GM23248 (cell line): ENCODE measurements at regions not wholly inside any gene's neighbourhood (a gene's known extent, or its start where the extent isn't known, plus 50 kb on each side); places are given as distances from the start of the nearest gene placed in this dataset.

Experiments used
- DNase-seq: peaks from one replicate; pipeline ENCODE4 v3.0.0-alpha.2; 2015
- H2AFZ ChIP-seq: fragments of 200-600 bp; sonication (generic); 2 replicates; pipeline ENCODE4 v1.6.1; 2016; ENCODE audit warnings: antibody characterized with exemption
- H3F3A ChIP-seq: fragments of 200-600 bp; sonication (generic); 2 replicates; pipeline ENCODE4 v1.6.1; 2016; ENCODE audit warnings: mild to moderate bottlenecking, antibody characterized with exemption, mixed run types; ENCODE audit not compliant: insufficient read depth
- H3K27ac ChIP-seq: fragments of 200-600 bp; sonication (generic); 2 replicates; pipeline ENCODE4 v1.5.1; 2016; ENCODE audit warnings: mild to moderate bottlenecking
- H3K27me3 ChIP-seq: fragments of 200-600 bp; sonication (generic); replicated peaks from 2 replicates; pipeline ENCODE4 v1.6.1; 2016; ENCODE audit warnings: mild to moderate bottlenecking; ENCODE audit not compliant: insufficient read depth
- H3K36me3 ChIP-seq: fragments of 200-600 bp; sonication (generic); 2 replicates; pipeline ENCODE4 v1.6.1; 2016; ENCODE audit warnings: low read depth, mild to moderate bottlenecking
- H3K4me1 ChIP-seq: fragments of 200-600 bp; sonication (generic); 2 replicates; pipeline ENCODE4 v1.6.1; 2016; ENCODE audit warnings: mild to moderate bottlenecking; ENCODE audit not compliant: insufficient read depth
- H3K4me2 ChIP-seq: fragments of 200-600 bp; sonication (generic); one replicate; pipeline ENCODE4 v1.6.1; 2016; ENCODE audit warnings: mild to moderate bottlenecking; ENCODE audit not compliant: unreplicated experiment
- H3K4me3 ChIP-seq: fragments of 200-600 bp; sonication (generic); 2 replicates; pipeline ENCODE4 v1.5.1; 2016; ENCODE audit warnings: mild to moderate bottlenecking
- H3K79me2 ChIP-seq: fragments of 200-600 bp; sonication (generic); 2 replicates; pipeline ENCODE4 v1.6.1; 2016; ENCODE audit warnings: mild to moderate bottlenecking; ENCODE audit not compliant: insufficient read depth
- H3K9ac ChIP-seq: fragments of 200-600 bp; sonication (generic); 2 replicates; pipeline ENCODE4 v1.6.1; 2016; ENCODE audit warnings: mild to moderate bottlenecking
- H3K9me2 ChIP-seq: fragments of 200-600 bp; sonication (generic); 2 replicates; pipeline ENCODE4 v1.6.1; 2016; ENCODE audit warnings: mixed run types, mild to moderate bottlenecking, moderate library complexity; ENCODE audit not compliant: insufficient read depth
- H3K9me3 ChIP-seq: fragments of 200-600 bp; sonication (generic); one replicate; pipeline ENCODE4 v1.6.1; 2017; ENCODE audit warnings: low read depth
- H4K20me1 ChIP-seq: fragments of 200-600 bp; sonication (generic); 2 replicates; pipeline ENCODE4 v1.6.0; 2016; ENCODE audit not compliant: insufficient read depth
- EZH2 ChIP-seq: fragments of 200-600 bp; sonication (generic); IDR thresholded peaks from 2 replicates; pipeline ENCODE4 v1.6.1; 2018; ENCODE audit warnings: antibody characterized with exemption, mild to moderate bottlenecking; ENCODE audit not compliant: insufficient read depth, poor library complexity, severe bottlenecking
- EZH2phosphoT487 ChIP-seq: fragments of 200-600 bp; sonication (generic); IDR thresholded peaks from 2 replicates; pipeline ENCODE4 v1.6.1; 2018; ENCODE audit warnings: antibody characterized with exemption, moderate library complexity, mild to moderate bottlenecking, low read depth; ENCODE audit not compliant: insufficient read depth
- WGBS, 2 experiments: methylation state at CpG; one replicate each; pipeline ENCODE4 v1.1.6; 2015 to 2017; ENCODE audit warnings: low lambda C conversion rate in 2 of 2, low coverage in 1 of 2; ENCODE audit errors: missing lambda C conversion rate in 2 of 2; 5-methylcytosine and 5-hydroxymethylcytosine counted together
- in situ Hi-C: fragments of 300-500 bp; cut with MboI; formaldehyde crosslinking; loops from 2 replicates; pipeline ENCODE4 v1.15.0; 2020

DNA sequence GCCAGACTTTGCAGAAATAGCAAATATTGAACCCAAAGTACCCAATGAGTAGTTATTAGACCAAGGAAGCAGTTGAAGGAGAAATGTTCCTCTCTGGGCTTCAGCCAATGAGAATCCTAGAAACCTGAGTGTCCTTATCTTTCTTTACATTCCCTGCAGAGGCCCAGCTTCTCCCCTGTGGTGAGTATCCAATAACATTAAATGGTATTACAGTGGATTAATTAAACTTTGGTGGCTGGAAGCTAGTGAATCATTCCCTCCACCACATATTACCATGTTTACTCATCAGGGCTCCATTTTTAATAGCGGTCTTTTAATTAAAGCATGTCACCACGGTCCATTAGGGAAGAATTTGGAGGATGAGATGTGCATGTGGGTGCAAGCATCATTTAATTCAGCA, 74.0 kb downstream of the UNC5CL start:
- H3K9ac ChIP-seq, result no peak overlapping the region

DNA sequence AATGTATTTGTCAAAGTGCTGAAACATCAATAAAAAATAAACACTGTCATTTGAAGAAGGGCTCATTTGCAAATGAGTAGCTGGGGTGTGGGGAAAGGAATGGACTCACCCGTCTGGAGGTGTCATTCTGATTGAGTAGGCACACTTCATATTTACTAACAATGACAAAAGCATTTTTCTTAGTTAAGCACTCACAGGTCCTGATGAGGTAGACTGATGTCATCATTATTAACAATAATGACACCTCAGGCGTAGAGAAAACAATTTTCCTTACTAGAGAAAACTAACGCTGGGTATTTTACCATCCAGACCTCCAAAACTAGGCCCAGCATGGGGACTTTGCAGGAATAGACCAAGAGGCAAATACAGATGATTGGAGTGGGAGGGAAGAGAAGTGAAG, 76.0 kb downstream of the UNC5CL start:
- in situ Hi-C loops, result no loop called here
- no peak overlapping the region for H3K9ac ChIP-seq
- WGBS, 2 experiments, result 91% methylated on average over 3 of the region's 3 CpGs
- no peak for DNase-seq
- no peaks in the 10 kb centered on the region for H3K9me2 ChIP-seq
- no peaks in the 10 kb centered on the region for H3K36me3 ChIP-seq
- no peaks in the 10 kb centered on the region for H3K9me3 ChIP-seq
- no peak for TF ChIP-seq EZH2
- TF ChIP-seq EZH2phosphoT487, result no peak
- H3K4me3 ChIP-seq, result no peak overlapping the region
- H3K4me1 ChIP-seq, result peaks cover 24% of the 10 kb centered on the region
- no peaks in the 10 kb centered on the region for H3K79me2 ChIP-seq
- no peak overlapping the region for H3K4me2 ChIP-seq
- no peaks in the 10 kb centered on the region for H3K27me3 ChIP-seq
- no peaks in the 10 kb centered on the region for H4K20me1 ChIP-seq
- H2AFZ ChIP-seq, result no peak overlapping the region
- H3F3A ChIP-seq, result peaks cover 20% of the 10 kb centered on the region; the same call in 1 of the 2 replicates
- no peak overlapping the region for H3K27ac ChIP-seq

More for the DNA sequence above, 74.0 kb downstream of the UNC5CL start:
- no peaks in the 10 kb centered on the region for H3K79me2 ChIP-seq
- 56 to 64% methylated on average over 2 of the region's 2 CpGs for WGBS, 2 experiments
- TF ChIP-seq EZH2phosphoT487, result no peak
- TF ChIP-seq EZH2, result no peak
- H3K4me3 ChIP-seq, result no peak overlapping the region
- H3K9me3 ChIP-seq, result no peaks in the 10 kb centered on the region
- H3K27me3 ChIP-seq, result no peaks in the 10 kb centered on the region
- H3F3A ChIP-seq, result peaks cover 6% of the 10 kb centered on the region; the same call in 1 of the 2 replicates
- in situ Hi-C loops, result no loop called here
- H3K9me2 ChIP-seq, result no peaks in the 10 kb centered on the region
- no peaks in the 10 kb centered on the region for H3K36me3 ChIP-seq
- no peak overlapping the region for H2AFZ ChIP-seq
- no peaks in the 10 kb centered on the region for H4K20me1 ChIP-seq
- peaks cover 10% of the 10 kb centered on the region for H3K4me1 ChIP-seq
- no peak for DNase-seq
- no peak overlapping the region for H3K27ac ChIP-seq
- H3K4me2 ChIP-seq, result no peak overlapping the region

DNA sequence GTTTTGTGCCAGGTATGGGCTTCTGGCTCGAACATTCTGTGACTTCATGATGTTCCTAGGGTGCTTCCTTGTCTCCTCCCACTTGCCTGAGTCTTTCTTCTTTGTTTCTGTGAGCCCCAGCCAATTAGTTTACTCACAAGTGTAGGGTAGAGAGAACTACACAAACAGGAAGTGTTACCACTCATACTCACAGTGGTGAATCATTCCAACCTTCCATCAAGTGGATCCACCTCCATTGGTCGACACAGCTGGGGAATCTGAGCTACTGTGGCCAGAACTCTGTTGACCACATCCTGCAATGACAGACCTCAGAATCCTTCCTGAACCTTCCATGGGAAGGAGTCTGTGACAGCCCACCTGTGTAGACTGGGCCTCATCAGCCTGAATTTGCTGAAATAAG, 76.8 kb downstream of the UNC5CL start:
- TF ChIP-seq EZH2, result no peak
- no peak for TF ChIP-seq EZH2phosphoT487
- H3K27me3 ChIP-seq, result no peaks in the 10 kb centered on the region
- peak overlapping the region; percentile 35 for H3K4me2 ChIP-seq
- peaks cover 32% of the 10 kb centered on the region for H3K4me1 ChIP-seq
- H3K79me2 ChIP-seq, result no peaks in the 10 kb centered on the region
- no peak overlapping the region for H2AFZ ChIP-seq
- DNase-seq, result peak; percentile 95
- no peaks in the 10 kb centered on the region for H4K20me1 ChIP-seq
- H3K9me3 ChIP-seq, result no peaks in the 10 kb centered on the region
- H3K4me3 ChIP-seq, result no peak overlapping the region
- H3K27ac ChIP-seq, result peak overlapping the region; percentile 44; the same call in 1 of the 2 replicates
- H3K9ac ChIP-seq, result no peak overlapping the region
- WGBS, 2 experiments, result 0 to 3% methylated on average over 2 of the region's 2 CpGs
- H3K36me3 ChIP-seq, result no peaks in the 10 kb centered on the region
- H3K9me2 ChIP-seq, result no peaks in the 10 kb centered on the region
- in situ Hi-C loops, result no loop called here
- H3F3A ChIP-seq, result peaks cover 28% of the 10 kb centered on the region

DNA sequence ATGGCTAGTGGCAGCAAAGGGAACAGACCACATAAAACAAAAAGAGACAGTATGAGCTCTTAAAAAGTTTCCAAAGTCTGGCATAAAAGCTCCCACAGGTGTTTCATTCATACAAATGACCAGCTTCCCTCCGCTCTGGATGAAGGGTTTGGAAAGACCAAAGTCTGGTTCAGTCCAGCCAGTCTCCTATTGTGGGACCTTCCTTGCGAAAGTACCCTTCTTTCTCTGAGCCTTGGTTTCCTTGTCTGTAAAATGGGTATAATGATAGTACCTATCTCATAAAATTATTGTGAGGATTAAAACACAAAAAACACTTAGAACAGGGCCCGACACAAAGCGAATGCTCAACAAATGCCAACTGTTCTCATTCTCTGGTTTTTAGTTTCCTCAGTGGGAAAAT, 77.2 kb downstream of the UNC5CL start:
- Histone ChIP-seq H3F3A (peaks cover 32% of the 10 kb centered on the region), H3K4me2 (no peak overlapping the region), H3K9me3 (no peaks in the 10 kb centered on the region), H3K36me3 (no peaks in the 10 kb centered on the region), H3K4me3 (no peak overlapping the region), H3K9me2 (no peaks in the 10 kb centered on the region), H4K20me1 (no peaks in the 10 kb centered on the region), H3K27me3 (no peaks in the 10 kb centered on the region), H3K9ac (no peak overlapping the region), H3K4me1 (peaks cover 36% of the 10 kb centered on the region), H3K27ac (peak overlapping the region; percentile 17; the same call in 1 of the 2 replicates), H3K79me2 (no peaks in the 10 kb centered on the region), H2AFZ (no peak overlapping the region)
- no peak for DNase-seq
- TF ChIP-seq EZH2, result no peak
- no peak for TF ChIP-seq EZH2phosphoT487
- 96% methylated on average over 4 of the region's 4 CpGs for WGBS, 2 experiments
- in situ Hi-C loops, result no loop called here
